ENCODE measurements at regions not wholly inside any gene's neighbourhood (a gene's known extent, or its start where the extent isn't known, plus 50 kb on each side); places are given as distances from the start of the nearest gene placed in this dataset.

DNA sequence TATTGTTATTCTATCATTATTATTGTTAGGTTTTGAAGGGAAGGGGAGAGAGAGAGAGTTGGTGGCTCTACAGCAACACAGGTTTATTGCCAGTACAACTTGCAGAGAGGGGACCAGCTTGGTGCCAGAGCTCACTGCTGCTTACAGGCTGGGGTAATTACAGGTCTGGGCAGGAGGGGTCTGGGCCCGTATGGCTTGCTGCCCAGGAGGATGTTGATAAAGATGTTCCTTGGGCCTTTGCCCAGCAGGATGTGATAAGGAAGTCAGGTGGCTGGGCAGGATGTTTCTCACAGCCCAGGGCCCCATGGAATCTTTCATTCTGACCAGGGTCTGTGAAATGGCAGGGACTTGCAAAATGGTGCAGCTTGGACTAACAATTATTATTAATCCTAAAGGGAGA lies 64.2 kb upstream of the ZNF599 start:
- TF ChIP-seq POLR2AphosphoS5 (IDR thresholded peaks at IDR 0.05; ENCODE audit: control insufficient read depth, insufficient read depth, low read depth, low read length) (no peak), TAF1 (IDR thresholded peaks at IDR 0.05; ENCODE audit: control insufficient read depth, extremely low read depth, insufficient read depth, low read length, severe bottlenecking) (no peak)
- TF ChIP-seq, protein P1, sequence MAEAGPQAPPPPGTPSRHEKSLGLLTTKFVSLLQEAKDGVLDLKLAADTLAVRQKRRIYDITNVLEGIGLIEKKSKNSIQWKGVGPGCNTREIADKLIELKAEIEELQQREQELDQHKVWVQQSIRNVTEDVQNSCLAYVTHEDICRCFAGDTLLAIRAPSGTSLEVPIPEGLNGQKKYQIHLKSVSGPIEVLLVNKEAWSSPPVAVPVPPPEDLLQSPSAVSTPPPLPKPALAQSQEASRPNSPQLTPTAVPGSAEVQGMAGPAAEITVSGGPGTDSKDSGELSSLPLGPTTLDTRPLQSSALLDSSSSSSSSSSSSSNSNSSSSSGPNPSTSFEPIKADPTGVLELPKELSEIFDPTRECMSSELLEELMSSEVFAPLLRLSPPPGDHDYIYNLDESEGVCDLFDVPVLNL (CRISPR knock-in tag; IDR thresholded peaks at IDR 0.05; ENCODE audit: low read depth): no peak
- TF ChIP-seq, protein P2, sequence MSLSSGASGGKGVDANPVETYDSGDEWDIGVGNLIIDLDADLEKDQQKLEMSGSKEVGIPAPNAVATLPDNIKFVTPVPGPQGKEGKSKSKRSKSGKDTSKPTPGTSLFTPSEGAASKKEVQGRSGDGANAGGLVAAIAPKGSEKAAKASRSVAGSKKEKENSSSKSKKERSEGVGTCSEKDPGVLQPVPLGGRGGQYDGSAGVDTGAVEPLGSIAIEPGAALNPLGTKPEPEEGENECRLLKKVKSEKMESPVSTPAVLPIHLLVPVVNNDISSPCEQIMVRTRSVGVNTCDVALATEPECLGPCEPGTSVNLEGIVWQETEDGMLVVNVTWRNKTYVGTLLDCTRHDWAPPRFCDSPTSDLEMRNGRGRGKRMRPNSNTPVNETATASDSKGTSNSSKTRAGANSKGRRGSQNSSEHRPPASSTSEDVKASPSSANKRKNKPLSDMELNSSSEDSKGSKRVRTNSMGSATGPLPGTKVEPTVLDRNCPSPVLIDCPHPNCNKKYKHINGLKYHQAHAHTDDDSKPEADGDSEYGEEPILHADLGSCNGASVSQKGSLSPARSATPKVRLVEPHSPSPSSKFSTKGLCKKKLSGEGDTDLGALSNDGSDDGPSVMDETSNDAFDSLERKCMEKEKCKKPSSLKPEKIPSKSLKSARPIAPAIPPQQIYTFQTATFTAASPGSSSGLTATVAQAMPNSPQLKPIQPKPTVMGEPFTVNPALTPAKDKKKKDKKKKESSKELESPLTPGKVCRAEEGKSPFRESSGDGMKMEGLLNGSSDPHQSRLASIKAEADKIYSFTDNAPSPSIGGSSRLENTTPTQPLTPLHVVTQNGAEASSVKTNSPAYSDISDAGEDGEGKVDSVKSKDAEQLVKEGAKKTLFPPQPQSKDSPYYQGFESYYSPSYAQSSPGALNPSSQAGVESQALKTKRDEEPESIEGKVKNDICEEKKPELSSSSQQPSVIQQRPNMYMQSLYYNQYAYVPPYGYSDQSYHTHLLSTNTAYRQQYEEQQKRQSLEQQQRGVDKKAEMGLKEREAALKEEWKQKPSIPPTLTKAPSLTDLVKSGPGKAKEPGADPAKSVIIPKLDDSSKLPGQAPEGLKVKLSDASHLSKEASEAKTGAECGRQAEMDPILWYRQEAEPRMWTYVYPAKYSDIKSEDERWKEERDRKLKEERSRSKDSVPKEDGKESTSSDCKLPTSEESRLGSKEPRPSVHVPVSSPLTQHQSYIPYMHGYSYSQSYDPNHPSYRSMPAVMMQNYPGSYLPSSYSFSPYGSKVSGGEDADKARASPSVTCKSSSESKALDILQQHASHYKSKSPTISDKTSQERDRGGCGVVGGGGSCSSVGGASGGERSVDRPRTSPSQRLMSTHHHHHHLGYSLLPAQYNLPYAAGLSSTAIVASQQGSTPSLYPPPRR (CRISPR knock-in tag; IDR thresholded peaks at IDR 0.05; ENCODE audit: borderline replicate concordance): no peak
- TF ChIP-seq, protein P3, sequence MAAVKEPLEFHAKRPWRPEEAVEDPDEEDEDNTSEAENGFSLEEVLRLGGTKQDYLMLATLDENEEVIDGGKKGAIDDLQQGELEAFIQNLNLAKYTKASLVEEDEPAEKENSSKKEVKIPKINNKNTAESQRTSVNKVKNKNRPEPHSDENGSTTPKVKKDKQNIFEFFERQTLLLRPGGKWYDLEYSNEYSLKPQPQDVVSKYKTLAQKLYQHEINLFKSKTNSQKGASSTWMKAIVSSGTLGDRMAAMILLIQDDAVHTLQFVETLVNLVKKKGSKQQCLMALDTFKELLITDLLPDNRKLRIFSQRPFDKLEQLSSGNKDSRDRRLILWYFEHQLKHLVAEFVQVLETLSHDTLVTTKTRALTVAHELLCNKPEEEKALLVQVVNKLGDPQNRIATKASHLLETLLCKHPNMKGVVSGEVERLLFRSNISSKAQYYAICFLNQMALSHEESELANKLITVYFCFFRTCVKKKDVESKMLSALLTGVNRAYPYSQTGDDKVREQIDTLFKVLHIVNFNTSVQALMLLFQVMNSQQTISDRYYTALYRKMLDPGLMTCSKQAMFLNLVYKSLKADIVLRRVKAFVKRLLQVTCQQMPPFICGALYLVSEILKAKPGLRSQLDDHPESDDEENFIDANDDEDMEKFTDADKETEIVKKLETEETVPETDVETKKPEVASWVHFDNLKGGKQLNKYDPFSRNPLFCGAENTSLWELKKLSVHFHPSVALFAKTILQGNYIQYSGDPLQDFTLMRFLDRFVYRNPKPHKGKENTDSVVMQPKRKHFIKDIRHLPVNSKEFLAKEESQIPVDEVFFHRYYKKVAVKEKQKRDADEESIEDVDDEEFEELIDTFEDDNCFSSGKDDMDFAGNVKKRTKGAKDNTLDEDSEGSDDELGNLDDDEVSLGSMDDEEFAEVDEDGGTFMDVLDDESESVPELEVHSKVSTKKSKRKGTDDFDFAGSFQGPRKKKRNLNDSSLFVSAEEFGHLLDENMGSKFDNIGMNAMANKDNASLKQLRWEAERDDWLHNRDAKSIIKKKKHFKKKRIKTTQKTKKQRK (IDR thresholded peaks at IDR 0.05; ENCODE audit: borderline replicate concordance, low read depth, low read length): no peak
